NCI-H748 (cell line): ENCODE measurements at regions not wholly inside any gene's neighbourhood (a gene's known extent, or its start where the extent isn't known, plus 50 kb on each side); places are given as distances from the start of the nearest gene placed in this dataset.
A peak's percentile ranks its signal among the peaks of the same experiment; 100 is the strongest.
"Not testable (repeated sequence)": the region's sequence is repeated elsewhere in the genome, so short reads cannot be mapped to it uniquely, and the experiment has no call there.

Experiments
- DNase-seq: peaks from one replicate; lab custom pipeline; 2025; ENCODE audit not compliant: unreplicated experiment; lab: John Stamatoyannopoulos, UW

- peak; percentile 89 for DNase-seq
Observed at GRCh38 chr6:13874191-13874549, 50.6 kb upstream of the RNF182 start.

DNA sequence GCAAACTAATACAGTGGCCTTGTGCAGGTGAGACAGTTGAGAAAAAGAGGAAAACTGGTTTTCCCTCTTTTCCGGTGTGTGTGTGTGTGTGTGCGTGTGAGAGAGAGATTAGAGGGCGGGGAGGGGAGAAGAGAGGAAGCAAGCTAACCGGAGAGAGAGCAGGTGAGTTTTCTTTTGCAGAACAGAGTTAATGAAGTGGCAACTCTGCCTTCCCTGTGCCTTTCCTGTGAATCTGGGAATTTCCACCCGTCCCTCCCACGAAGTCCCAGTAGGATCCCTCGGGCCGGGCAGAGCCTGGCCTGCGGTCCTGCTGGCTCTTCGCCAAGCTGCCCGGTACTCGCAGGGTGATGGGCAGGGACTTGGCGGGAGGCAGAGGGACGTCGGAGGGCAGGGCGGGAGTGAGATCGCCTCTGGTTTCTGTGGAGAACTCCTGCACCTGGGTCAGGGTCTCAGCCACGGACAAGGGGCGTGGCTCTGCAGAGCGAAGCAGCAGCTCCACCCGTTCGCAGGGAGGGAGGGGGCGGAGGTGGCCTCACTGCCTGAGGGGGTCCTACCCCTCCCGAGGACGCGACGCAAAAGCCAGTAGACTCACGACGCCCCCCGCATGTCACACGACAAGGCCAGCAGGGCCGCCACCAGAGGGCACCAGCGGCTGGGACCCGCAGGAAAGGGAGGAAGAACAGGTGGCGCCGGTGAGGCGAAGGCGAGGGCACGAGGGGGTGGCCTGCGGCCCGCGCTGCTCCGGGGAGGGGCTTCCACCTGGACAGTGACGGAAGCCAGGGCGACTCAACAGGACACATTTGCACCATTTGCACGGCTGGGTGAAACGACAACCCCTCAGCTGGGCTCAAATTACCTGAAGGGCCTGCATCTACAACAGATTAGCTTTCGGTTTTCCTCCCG lies 51.2 kb upstream of the RNF182 start:
- DNase-seq = peak; percentile 100

GRCh38 chr6:13872681-13873080 lies 52.1 kb upstream of the RNF182 start:
- peak; percentile 39 for DNase-seq

DNA sequence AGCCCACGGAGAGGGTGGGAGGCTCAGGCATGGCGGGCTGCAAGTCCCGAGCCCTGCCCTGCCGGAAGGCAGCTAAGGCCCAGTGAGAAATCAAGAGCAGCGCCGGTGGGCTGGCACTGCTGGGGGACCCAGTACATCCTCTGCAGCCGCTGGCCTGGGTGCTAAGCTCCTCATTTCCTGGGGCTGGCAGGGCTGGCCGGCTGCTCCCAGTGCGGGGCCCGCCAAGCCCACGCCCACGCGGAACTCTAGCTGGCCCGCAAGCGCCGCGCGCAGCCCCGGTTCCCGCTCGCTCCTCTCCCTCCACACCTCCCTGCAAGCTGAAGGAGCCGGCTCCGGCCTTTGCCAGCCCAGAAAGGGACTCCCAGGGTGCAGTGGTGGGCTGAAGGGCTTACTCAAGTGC lies 52.7 kb upstream of the RNF182 start:
- DNase-seq = not testable (repeated sequence)

DNA sequence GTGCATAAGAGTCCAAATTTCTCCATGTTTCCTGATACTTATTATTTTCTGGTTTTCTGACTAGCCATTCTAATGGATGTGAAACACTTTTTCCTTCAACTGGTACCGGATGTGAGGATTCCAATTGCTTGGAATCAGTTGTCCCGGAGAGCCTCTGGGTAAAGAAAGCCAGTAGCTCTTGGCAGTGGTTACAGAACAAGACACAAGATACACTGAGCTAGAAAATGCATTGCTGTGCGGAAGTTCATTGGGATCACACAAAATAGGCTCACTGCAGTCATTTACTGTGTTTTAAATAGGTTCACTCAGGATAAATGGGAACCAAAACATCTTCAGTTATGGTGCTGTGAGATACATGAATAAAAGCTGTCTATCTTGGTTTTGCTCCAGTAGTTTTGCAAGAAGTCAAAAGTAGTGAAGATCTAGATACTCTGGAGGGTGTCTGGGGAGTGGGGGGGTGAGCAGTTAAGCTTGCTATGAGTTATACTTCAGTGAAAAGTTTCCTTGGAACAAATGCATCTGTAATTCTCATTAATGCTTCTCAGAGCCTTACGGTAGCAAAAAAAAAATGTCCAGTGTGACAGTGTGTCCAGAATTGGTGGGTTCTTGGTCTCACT lies 54.4 kb upstream of the RNF182 start:
- DNase-seq = no peak

DNA sequence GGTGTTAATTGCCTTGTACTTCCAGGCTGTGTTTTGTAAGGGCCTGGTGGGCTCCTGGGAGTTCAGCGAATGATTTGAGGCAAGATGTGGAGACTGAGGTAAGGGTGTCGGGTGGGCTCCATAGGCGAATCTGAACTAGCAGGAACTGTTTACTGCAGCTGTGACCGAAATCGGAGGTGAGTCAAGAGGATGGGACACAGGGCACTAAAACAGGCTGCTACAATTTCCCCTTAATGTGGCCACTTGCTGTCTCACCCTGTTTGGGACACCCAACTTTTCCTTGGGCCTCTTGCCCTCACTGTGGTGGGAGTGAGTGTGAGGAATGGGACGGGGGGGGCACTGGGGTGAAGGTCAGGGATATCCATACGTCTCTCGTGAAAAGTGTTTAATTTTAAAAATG lies 53.9 kb upstream of the MCUR1 start:
- no peak for DNase-seq

GRCh38 chr6:13866301-13866700 lies 51.9 kb upstream of the MCUR1 start:
- peak; percentile 22 for DNase-seq

DNA sequence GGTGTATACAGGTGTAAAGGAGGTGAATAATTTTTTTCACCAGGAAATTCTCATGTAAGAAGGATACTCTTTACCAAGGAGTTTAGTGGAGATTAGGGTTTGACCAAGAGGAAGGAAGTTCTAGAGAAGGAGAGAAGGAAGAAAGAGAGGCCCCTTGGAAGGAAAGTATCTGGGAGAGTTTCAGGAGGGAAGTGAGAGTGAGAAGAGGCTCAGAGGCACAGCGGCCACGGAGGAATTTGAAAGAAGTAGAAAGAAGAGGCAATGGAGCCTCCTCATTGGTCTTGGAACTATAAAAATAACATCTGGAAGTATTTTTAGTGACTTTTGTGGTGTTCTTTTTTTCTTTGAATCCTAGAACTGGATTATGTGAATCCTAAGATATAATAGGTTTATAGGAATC lies 50.8 kb upstream of the MCUR1 start:
- no peak for DNase-seq

DNA sequence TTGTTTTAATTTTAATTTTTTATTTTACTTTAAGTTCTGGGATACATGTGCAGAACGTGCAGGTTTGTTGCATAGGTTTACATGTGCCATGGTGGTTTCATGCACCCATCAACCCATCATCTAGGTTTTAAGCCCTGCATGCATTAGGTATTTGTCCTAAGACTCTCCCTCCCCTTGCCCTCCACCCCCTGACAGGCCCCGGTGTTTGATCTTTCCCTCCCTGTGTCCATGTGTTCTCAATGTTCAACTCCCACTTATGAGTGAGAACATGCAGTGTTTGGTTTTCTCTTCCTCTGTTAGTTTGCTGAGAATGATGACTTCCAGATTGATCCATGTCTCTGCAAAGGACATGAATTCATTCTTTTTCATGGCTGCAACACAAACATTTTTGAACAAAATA lies 50.3 kb upstream of the MCUR1 start:
- DNase-seq = not testable (repeated sequence)
